ENCODE measurements at regions not wholly inside any gene's neighbourhood (a gene's known extent, or its start where the extent isn't known, plus 50 kb on each side); places are given as distances from the start of the nearest gene placed in this dataset.

DNA sequence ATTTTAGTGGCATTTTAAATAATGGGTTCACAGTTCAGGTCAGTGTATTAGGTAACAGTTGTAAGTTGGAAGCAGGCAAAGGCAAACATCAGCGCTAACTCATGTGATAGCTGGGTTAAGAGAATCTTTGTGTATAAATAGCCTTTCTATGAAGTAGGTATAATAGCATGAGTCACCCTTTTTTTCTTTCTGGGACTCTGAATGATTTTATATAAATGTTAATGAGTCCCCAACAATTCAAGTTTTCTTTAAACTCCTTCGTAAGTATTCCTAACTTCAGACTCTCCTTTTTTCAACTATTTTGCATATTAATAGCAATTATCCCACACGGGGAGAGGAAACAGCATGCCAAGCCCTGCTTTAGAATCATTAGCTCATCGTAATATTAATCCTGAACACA, 384.3 kb downstream of the PIK3C3 start:
- Histone ChIP-seq H3K9me3 (ENCODE audit: control insufficient read depth, low read length) (peaks cover 6% of the 10 kb centered on the region), H3K4me1 (ENCODE audit: control insufficient read depth in 1 of 2, insufficient read depth in 2 of 2, low read length in 2 of 2) (no peaks in the 10 kb centered on the region), H3K27ac (ENCODE audit: low read depth in 1 of 2, low read length in 2 of 2) (no peak overlapping the region), H3K27me3 (ENCODE audit: control insufficient read depth in 1 of 2, insufficient read depth in 2 of 2, low read length in 1 of 2) (no peaks in the 10 kb centered on the region), H3K36me3 (ENCODE audit: control insufficient read depth in 1 of 2, insufficient read depth in 2 of 2, low read length in 1 of 2) (no peaks in the 10 kb centered on the region), H3K4me3 (ENCODE audit: low read length in 2 of 2) (no peak overlapping the region)
- 29 to 48% methylated on average over 4 of the region's 4 CpGs for WGBS, 2 donors
- DNase-seq, result no peak
- ATAC-seq (ENCODE audit: low FRiP score), result no peak
- intact Hi-C loops (cut with DNase I), result no loop called here

GRCh38 chr18:42340423-42341009, 385.5 kb downstream of the PIK3C3 start:
- WGBS, 2 donors, result 57 to 69% methylated on average over 3 of the region's 3 CpGs
- no peaks in the 10 kb centered on the region for H3K36me3 ChIP-seq (ENCODE audit: control insufficient read depth in 1 of 2, insufficient read depth in 2 of 2, low read length in 1 of 2)
- H3K4me3 ChIP-seq (ENCODE audit: low read length in 2 of 2), result no peak overlapping the region
- H3K4me1 ChIP-seq (ENCODE audit: control insufficient read depth in 1 of 2, insufficient read depth in 2 of 2, low read length in 2 of 2), result no peaks in the 10 kb centered on the region
- no peaks in the 10 kb centered on the region for H3K27me3 ChIP-seq (ENCODE audit: control insufficient read depth in 1 of 2, insufficient read depth in 2 of 2, low read length in 1 of 2)
- no peak overlapping the region for H3K27ac ChIP-seq (ENCODE audit: low read depth in 1 of 2, low read length in 2 of 2)
- ATAC-seq (ENCODE audit: low FRiP score) (no peak), DNase-seq (no peak)
- intact Hi-C loops (cut with DNase I), result loop anchor here in 1 of 2 donors (10.0 kb wide), 1 partner anchor 64 kb away; no protein-coding TSS in a partner anchor
- H3K9me3 ChIP-seq (ENCODE audit: control insufficient read depth, low read length), result peaks cover 4% of the 10 kb centered on the region

DNA sequence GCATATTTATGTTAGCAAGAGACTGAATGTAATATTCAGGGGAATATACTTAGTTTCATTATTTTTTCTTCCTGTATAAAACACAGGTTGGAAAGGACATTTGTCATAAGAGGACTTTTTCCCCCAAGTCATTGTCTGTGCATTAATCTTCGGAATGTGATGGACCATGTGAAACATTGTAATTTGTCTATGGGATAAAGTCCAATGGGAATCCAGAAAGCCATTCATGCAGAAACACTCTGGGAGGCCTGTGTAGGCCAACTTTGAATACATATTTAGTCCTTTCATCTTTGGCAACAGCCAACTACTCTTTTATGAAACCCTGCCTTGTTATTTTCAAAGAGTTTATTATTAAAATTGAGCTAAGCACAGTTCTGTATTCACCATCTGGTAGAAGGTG, 386.4 kb downstream of the PIK3C3 start:
- H3K4me3 ChIP-seq (ENCODE audit: low read length in 2 of 2), result no peak overlapping the region
- H3K36me3 ChIP-seq (ENCODE audit: control insufficient read depth in 1 of 2, insufficient read depth in 2 of 2, low read length in 1 of 2), result no peaks in the 10 kb centered on the region
- no peak overlapping the region for H3K27ac ChIP-seq (ENCODE audit: low read depth in 1 of 2, low read length in 2 of 2)
- no peak for ATAC-seq (ENCODE audit: low FRiP score)
- WGBS, 2 donors, result 0 to 45% methylated on average over 1 of the region's 1 CpG
- peaks cover 2% of the 10 kb centered on the region for H3K9me3 ChIP-seq (ENCODE audit: control insufficient read depth, low read length)
- H3K4me1 ChIP-seq (ENCODE audit: control insufficient read depth in 1 of 2, insufficient read depth in 2 of 2, low read length in 2 of 2), result no peaks in the 10 kb centered on the region
- no peak for DNase-seq
- intact Hi-C loops (cut with DNase I), result loop anchor here in 1 of 2 donors (10.0 kb wide), 1 partner anchor 63 kb away; no protein-coding TSS in a partner anchor
- no peaks in the 10 kb centered on the region for H3K27me3 ChIP-seq (ENCODE audit: control insufficient read depth in 1 of 2, insufficient read depth in 2 of 2, low read length in 1 of 2)

- no peak overlapping the region for H3K27ac ChIP-seq (ENCODE audit: low read depth in 1 of 2, low read length in 2 of 2)
- DNase-seq (no peak), ATAC-seq (ENCODE audit: low FRiP score) (peak; percentile 29)
- no peaks in the 10 kb centered on the region for H3K9me3 ChIP-seq (ENCODE audit: control insufficient read depth, low read length)
- no peaks in the 10 kb centered on the region for H3K36me3 ChIP-seq (ENCODE audit: control insufficient read depth in 1 of 2, insufficient read depth in 2 of 2, low read length in 1 of 2)
- H3K4me1 ChIP-seq (ENCODE audit: control insufficient read depth in 1 of 2, insufficient read depth in 2 of 2, low read length in 2 of 2), result no peaks in the 10 kb centered on the region
- H3K27me3 ChIP-seq (ENCODE audit: control insufficient read depth in 1 of 2, insufficient read depth in 2 of 2, low read length in 1 of 2), result no peaks in the 10 kb centered on the region
- intact Hi-C loops (cut with DNase I), result loop anchor here in 1 of 2 donors (10.0 kb wide), 1 partner anchor 56 kb away; no protein-coding TSS in a partner anchor
- H3K4me3 ChIP-seq (ENCODE audit: low read length in 2 of 2), result no peak overlapping the region
- 48 to 71% methylated on average over 5 of the region's 5 CpGs for WGBS, 2 donors
These were observed 393.7 kb downstream of the PIK3C3 start for GRCh38 chr18:42348722-42349121.

DNA sequence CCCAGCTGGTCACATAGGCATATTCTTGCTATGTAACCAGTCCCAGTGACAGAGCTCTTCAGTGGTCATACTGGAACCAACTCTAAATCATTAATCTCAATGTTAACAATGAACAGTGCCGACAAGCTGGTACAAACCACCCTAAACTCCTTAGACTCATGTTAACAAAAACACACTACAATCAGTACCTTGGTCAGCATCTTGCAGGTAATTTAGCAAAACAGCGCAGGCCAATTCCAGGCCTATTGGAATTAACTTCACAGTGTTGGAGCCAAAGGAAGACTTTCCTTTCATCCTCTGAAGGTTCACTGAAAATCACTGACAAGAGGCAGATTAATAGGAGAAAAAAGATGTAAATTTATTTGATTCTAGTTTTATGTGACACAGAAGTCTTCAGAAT, 396.4 kb downstream of the PIK3C3 start:
- H3K27me3 ChIP-seq (ENCODE audit: control insufficient read depth in 1 of 2, insufficient read depth in 2 of 2, low read length in 1 of 2), result no peaks in the 10 kb centered on the region
- H3K27ac ChIP-seq (ENCODE audit: low read depth in 1 of 2, low read length in 2 of 2), result no peak overlapping the region
- H3K36me3 ChIP-seq (ENCODE audit: control insufficient read depth in 1 of 2, insufficient read depth in 2 of 2, low read length in 1 of 2), result no peaks in the 10 kb centered on the region
- ATAC-seq (ENCODE audit: low FRiP score) (no peak), DNase-seq (no peak)
- H3K4me1 ChIP-seq (ENCODE audit: control insufficient read depth in 1 of 2, insufficient read depth in 2 of 2, low read length in 2 of 2), result no peaks in the 10 kb centered on the region
- no peaks in the 10 kb centered on the region for H3K9me3 ChIP-seq (ENCODE audit: control insufficient read depth, low read length)
- WGBS, 2 donors, result 43 to 54% methylated on average over 2 of the region's 2 CpGs
- H3K4me3 ChIP-seq (ENCODE audit: low read length in 2 of 2), result no peak overlapping the region
- intact Hi-C loops (cut with DNase I), result no loop called here

- Histone ChIP-seq H3K36me3 (ENCODE audit: control insufficient read depth in 1 of 2, insufficient read depth in 2 of 2, low read length in 1 of 2) (no peaks in the 10 kb centered on the region), H3K27me3 (ENCODE audit: control insufficient read depth in 1 of 2, insufficient read depth in 2 of 2, low read length in 1 of 2) (no peaks in the 10 kb centered on the region), H3K4me1 (ENCODE audit: control insufficient read depth in 1 of 2, insufficient read depth in 2 of 2, low read length in 2 of 2) (no peaks in the 10 kb centered on the region), H3K9me3 (ENCODE audit: control insufficient read depth, low read length) (no peaks in the 10 kb centered on the region), H3K27ac (ENCODE audit: low read depth in 1 of 2, low read length in 2 of 2) (no peak overlapping the region), H3K4me3 (ENCODE audit: low read length in 2 of 2) (no peak overlapping the region)
- ATAC-seq (ENCODE audit: low FRiP score), result no peak
- intact Hi-C loops (cut with DNase I), result no loop called here
- DNase-seq, result no peak
These were observed 405.7 kb downstream of the PIK3C3 start for GRCh38 chr18:42360716-42361115.

GRCh38 chr18:42363446-42364441, 408.7 kb downstream of the PIK3C3 start:
- H3K4me1 ChIP-seq (ENCODE audit: control insufficient read depth in 1 of 2, insufficient read depth in 2 of 2, low read length in 2 of 2), result no peaks in the 10 kb centered on the region
- no peaks in the 10 kb centered on the region for H3K9me3 ChIP-seq (ENCODE audit: control insufficient read depth, low read length)
- H3K27me3 ChIP-seq (ENCODE audit: control insufficient read depth in 1 of 2, insufficient read depth in 2 of 2, low read length in 1 of 2), result no peaks in the 10 kb centered on the region
- no peak for DNase-seq
- no peak for ATAC-seq (ENCODE audit: low FRiP score)
- no peaks in the 10 kb centered on the region for H3K36me3 ChIP-seq (ENCODE audit: control insufficient read depth in 1 of 2, insufficient read depth in 2 of 2, low read length in 1 of 2)
- no peak overlapping the region for H3K27ac ChIP-seq (ENCODE audit: low read depth in 1 of 2, low read length in 2 of 2)
- no peak overlapping the region for H3K4me3 ChIP-seq (ENCODE audit: low read length in 2 of 2)
- 26 to 32% methylated on average over 2 of the region's 2 CpGs for whole genome bisulfite sequencing, 2 donors
- intact Hi-C loops (cut with DNase I), result no loop called here

DNA sequence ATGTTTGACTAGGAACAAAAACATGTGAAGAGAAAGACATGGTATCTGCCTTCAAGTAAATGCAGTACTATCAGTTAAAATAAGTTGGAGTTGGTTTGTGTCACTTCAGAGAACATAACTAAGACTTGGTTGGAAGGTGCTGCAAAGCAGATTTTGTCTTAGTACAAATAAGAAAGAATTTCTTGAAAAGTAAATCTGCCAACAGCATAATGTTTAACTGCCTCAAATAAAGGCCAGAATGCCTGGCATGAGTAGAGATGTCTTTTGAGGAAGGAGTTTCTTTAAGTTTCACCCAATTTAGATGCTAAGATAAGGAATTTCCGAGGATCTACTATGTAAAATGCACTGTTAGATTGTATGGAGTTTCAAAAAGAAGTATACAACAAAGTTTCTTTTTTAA, 409.7 kb downstream of the PIK3C3 start:
- Histone ChIP-seq H3K27me3 (ENCODE audit: control insufficient read depth in 1 of 2, insufficient read depth in 2 of 2, low read length in 1 of 2) (no peaks in the 10 kb centered on the region), H3K36me3 (ENCODE audit: control insufficient read depth in 1 of 2, insufficient read depth in 2 of 2, low read length in 1 of 2) (no peaks in the 10 kb centered on the region), H3K4me3 (ENCODE audit: low read length in 2 of 2) (no peak overlapping the region), H3K27ac (ENCODE audit: low read depth in 1 of 2, low read length in 2 of 2) (no peak overlapping the region), H3K9me3 (ENCODE audit: control insufficient read depth, low read length) (no peaks in the 10 kb centered on the region), H3K4me1 (ENCODE audit: control insufficient read depth in 1 of 2, insufficient read depth in 2 of 2, low read length in 2 of 2) (no peaks in the 10 kb centered on the region)
- ATAC-seq (ENCODE audit: low FRiP score), result no peak
- 28 to 29% methylated on average over 1 of the region's 1 CpG for WGBS, 2 donors
- intact Hi-C loops (cut with DNase I), result no loop called here
- no peak for DNase-seq

DNA sequence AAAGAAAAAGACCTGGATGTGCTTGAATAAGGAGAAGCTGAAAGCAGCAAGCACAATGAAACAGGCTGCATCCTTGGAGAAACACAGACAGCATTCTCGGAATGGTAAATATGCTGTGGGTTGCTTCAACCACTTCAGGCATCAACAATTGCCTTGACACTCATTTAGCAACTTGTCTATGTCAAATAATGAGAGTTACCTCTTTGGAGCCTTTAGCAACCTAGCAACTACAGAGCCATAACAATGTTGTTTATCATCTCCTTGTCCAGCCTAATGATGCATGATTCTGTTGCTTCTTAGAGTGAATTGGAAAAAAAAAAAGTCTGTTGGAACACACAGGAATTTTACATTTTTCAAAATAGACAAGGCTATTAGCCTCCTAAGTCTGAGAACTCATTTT, 410.6 kb downstream of the PIK3C3 start:
- intact Hi-C loops (cut with DNase I), result no loop called here
- Histone ChIP-seq H3K9me3 (ENCODE audit: control insufficient read depth, low read length) (no peaks in the 10 kb centered on the region), H3K4me1 (ENCODE audit: control insufficient read depth in 1 of 2, insufficient read depth in 2 of 2, low read length in 2 of 2) (no peaks in the 10 kb centered on the region), H3K27me3 (ENCODE audit: control insufficient read depth in 1 of 2, insufficient read depth in 2 of 2, low read length in 1 of 2) (no peaks in the 10 kb centered on the region), H3K36me3 (ENCODE audit: control insufficient read depth in 1 of 2, insufficient read depth in 2 of 2, low read length in 1 of 2) (no peaks in the 10 kb centered on the region), H3K4me3 (ENCODE audit: low read length in 2 of 2) (no peak overlapping the region), H3K27ac (ENCODE audit: low read depth in 1 of 2, low read length in 2 of 2) (no peak overlapping the region)
- WGBS, 2 donors, result 43 to 65% methylated on average over 1 of the region's 1 CpG
- no peak for DNase-seq
- ATAC-seq (ENCODE audit: low FRiP score), result no peak

Measured in aorta (tissue), 5 donors.